ENCODE measurements at regions not wholly inside any gene's neighbourhood (a gene's known extent, or its start where the extent isn't known, plus 50 kb on each side); places are given as distances from the start of the nearest gene placed in this dataset.

DNA sequence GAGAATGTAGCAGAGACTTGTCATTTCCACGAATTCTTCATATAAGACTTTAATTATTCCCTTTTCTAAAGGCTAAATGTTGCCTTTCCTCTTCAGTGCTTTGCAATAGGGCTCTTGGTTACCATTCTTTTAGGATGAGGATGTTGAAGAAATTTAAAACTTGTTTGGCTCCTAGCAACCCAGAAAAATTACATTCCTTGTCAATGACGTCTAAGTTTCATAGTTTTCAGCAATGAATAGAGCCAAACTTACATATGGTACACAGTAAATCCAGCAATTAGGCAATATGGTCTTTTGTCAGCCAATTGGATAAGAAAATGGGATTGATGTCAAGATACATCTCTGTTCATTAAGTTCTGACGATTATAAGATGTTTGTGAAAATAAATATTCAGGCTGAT lies 1639.6 kb upstream of the PCDH10 start:
- TF ChIP-seq, protein P1, sequence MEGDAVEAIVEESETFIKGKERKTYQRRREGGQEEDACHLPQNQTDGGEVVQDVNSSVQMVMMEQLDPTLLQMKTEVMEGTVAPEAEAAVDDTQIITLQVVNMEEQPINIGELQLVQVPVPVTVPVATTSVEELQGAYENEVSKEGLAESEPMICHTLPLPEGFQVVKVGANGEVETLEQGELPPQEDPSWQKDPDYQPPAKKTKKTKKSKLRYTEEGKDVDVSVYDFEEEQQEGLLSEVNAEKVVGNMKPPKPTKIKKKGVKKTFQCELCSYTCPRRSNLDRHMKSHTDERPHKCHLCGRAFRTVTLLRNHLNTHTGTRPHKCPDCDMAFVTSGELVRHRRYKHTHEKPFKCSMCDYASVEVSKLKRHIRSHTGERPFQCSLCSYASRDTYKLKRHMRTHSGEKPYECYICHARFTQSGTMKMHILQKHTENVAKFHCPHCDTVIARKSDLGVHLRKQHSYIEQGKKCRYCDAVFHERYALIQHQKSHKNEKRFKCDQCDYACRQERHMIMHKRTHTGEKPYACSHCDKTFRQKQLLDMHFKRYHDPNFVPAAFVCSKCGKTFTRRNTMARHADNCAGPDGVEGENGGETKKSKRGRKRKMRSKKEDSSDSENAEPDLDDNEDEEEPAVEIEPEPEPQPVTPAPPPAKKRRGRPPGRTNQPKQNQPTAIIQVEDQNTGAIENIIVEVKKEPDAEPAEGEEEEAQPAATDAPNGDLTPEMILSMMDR (IDR thresholded peaks at IDR 0.05): no peak
- TF ChIP-seq POLR2A (IDR thresholded peaks at IDR 0.05): no peak
